ENCODE measurements at regions not wholly inside any gene's neighbourhood (a gene's known extent, or its start where the extent isn't known, plus 50 kb on each side); places are given as distances from the start of the nearest gene placed in this dataset.

DNA sequence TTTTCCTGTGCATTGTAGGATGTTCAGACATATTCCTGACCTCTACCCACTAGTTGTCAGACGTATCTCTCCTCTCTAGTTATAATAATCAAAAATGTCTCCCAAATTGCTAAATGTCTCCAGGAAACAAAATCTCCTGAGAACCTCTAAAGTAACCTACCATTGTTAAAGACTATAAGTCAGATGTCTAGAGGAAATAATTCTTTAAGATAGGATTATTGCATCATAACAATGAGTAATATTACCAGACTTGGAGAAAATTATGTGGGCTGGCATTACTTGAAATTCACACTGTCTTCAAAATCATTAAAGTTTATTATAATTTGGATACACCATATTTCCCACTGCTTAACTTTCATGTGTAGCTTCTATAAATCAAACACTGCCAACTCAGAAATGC is 643.0 kb upstream of the ADGRL2 start:
- no peak for DNase-seq
- WGBS, 2 experiments (ENCODE audit: insufficient coverage in 1 of 2, insufficient read length in 1 of 2), result 92% methylated on average over 1 of the region's 1 CpG; no CpG with 5 or more reads in 1 of the 2 experiments
- Mint-ChIP-seq H3K4me1 (peaks cover 19% of the 10 kb centered on the region), H3K36me3 (ENCODE audit: low read depth) (no peaks in the 10 kb centered on the region), H3K4me3 (no peak overlapping the region), H3K9me3 (no peaks in the 10 kb centered on the region), H3K27me3 (ENCODE audit: insufficient read depth) (peaks cover 3% of the 10 kb centered on the region), H3K27ac (no peak overlapping the region)
- H3K9ac ChIP-seq (ENCODE audit: extremely low read depth, low read length, poor library complexity, severe bottlenecking), result no peak overlapping the region
- no peak overlapping the region for H3K27ac ChIP-seq (ENCODE audit: low read depth, low read length)
- H3K4me3 ChIP-seq (ENCODE audit: low read length), result no peak overlapping the region
- no peaks in the 10 kb centered on the region for H3K27me3 ChIP-seq (ENCODE audit: control insufficient read depth, insufficient read depth, low read length, poor library complexity, severe bottlenecking)
- H3K4me1 ChIP-seq (ENCODE audit: control insufficient read depth, insufficient read depth, low read length), result peaks cover 4% of the 10 kb centered on the region
- no peaks in the 10 kb centered on the region for H3K9me3 ChIP-seq (ENCODE audit: control insufficient read depth, low read length)
- TF ChIP-seq, protein P1, sequence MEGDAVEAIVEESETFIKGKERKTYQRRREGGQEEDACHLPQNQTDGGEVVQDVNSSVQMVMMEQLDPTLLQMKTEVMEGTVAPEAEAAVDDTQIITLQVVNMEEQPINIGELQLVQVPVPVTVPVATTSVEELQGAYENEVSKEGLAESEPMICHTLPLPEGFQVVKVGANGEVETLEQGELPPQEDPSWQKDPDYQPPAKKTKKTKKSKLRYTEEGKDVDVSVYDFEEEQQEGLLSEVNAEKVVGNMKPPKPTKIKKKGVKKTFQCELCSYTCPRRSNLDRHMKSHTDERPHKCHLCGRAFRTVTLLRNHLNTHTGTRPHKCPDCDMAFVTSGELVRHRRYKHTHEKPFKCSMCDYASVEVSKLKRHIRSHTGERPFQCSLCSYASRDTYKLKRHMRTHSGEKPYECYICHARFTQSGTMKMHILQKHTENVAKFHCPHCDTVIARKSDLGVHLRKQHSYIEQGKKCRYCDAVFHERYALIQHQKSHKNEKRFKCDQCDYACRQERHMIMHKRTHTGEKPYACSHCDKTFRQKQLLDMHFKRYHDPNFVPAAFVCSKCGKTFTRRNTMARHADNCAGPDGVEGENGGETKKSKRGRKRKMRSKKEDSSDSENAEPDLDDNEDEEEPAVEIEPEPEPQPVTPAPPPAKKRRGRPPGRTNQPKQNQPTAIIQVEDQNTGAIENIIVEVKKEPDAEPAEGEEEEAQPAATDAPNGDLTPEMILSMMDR (conservative IDR thresholded peaks at IDR 0.05), result no peak
- no peaks in the 10 kb centered on the region for H3K36me3 ChIP-seq (ENCODE audit: control insufficient read depth, insufficient read depth, low read length)

DNA sequence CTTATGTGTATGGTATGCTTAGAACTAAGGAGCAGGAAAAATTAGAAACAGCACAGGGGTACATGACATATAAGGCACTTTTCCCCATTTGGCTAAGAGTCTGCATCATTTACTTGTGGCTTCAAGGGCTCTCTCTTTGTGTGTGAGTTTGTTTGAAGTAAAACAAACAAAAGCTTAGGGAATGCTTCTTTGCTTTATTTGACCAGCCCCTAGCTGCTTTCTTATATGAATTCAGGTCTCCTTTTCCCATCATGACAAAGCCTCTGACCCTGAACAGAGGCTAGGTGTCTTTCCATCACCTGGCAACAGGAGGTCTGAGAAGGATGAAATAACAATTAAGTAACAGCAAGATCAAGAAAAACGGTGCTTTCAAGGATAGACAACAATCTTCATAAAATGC is 643.8 kb upstream of the ADGRL2 start:
- TF ChIP-seq, protein P1 (conservative IDR thresholded peaks at IDR 0.05), result no peak
- no peaks in the 10 kb centered on the region for H3K36me3 ChIP-seq (ENCODE audit: control insufficient read depth, insufficient read depth, low read length)

DNA sequence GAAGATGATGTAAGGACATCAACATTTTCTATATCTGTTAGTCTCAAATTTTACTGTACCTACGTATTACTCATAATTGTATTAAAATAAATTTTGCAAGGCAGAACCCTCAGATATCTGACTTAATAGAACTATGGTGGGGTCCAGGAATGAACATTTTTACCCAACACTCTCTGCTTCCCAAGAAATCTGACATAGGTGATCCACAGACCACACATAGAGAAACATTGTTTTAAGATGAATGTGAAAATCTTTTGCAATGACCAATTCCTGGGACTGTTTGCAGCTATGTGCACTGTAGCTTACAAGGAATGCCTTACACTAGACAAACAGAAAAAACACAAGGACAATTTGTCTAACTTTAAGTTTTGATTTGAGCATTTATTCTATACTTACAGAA is 645.6 kb upstream of the ADGRL2 start:
- Histone ChIP-seq H3K27ac (ENCODE audit: low read depth, low read length) (no peak overlapping the region), H3K9ac (ENCODE audit: extremely low read depth, low read length, poor library complexity, severe bottlenecking) (no peak overlapping the region), H3K36me3 (ENCODE audit: control insufficient read depth, insufficient read depth, low read length) (no peaks in the 10 kb centered on the region), H3K4me3 (ENCODE audit: low read length) (no peak overlapping the region), H3K27me3 (ENCODE audit: control insufficient read depth, insufficient read depth, low read length, poor library complexity, severe bottlenecking) (no peaks in the 10 kb centered on the region), H3K9me3 (ENCODE audit: control insufficient read depth, low read length) (no peaks in the 10 kb centered on the region), H3K4me1 (ENCODE audit: control insufficient read depth, insufficient read depth, low read length) (peaks cover 4% of the 10 kb centered on the region)
- DNase-seq, result no peak
- TF ChIP-seq, protein P1 (conservative IDR thresholded peaks at IDR 0.05), result no peak
- Mint-ChIP-seq H3K36me3 (ENCODE audit: low read depth) (no peaks in the 10 kb centered on the region), H3K4me3 (no peak overlapping the region), H3K27me3 (ENCODE audit: insufficient read depth) (no peaks in the 10 kb centered on the region), H3K4me1 (peaks cover 19% of the 10 kb centered on the region), H3K27ac (no peak overlapping the region), H3K9me3 (no peaks in the 10 kb centered on the region)
- WGBS, 2 experiments (ENCODE audit: insufficient coverage in 1 of 2, insufficient read length in 1 of 2), result 100% methylated on average over 1 of the region's 1 CpG; no CpG with 5 or more reads in 1 of the 2 experiments

More for the DNA sequence above, 643.8 kb upstream of the ADGRL2 start:
- H3K9ac ChIP-seq (ENCODE audit: extremely low read depth, low read length, poor library complexity, severe bottlenecking), result no peak overlapping the region
- WGBS, 2 experiments (ENCODE audit: insufficient coverage in 1 of 2, insufficient read length in 1 of 2), result 78% methylated on average over 1 of the region's 1 CpG; no CpG with 5 or more reads in 1 of the 2 experiments
- no peaks in the 10 kb centered on the region for H3K27me3 ChIP-seq (ENCODE audit: control insufficient read depth, insufficient read depth, low read length, poor library complexity, severe bottlenecking)
- H3K9me3 ChIP-seq (ENCODE audit: control insufficient read depth, low read length), result no peaks in the 10 kb centered on the region
- H3K4me1 ChIP-seq (ENCODE audit: control insufficient read depth, insufficient read depth, low read length), result peaks cover 4% of the 10 kb centered on the region
- Mint-ChIP-seq H3K27ac (no peak overlapping the region), H3K9me3 (no peaks in the 10 kb centered on the region), H3K4me3 (no peak overlapping the region), H3K36me3 (ENCODE audit: low read depth) (no peaks in the 10 kb centered on the region), H3K27me3 (ENCODE audit: insufficient read depth) (peaks cover 3% of the 10 kb centered on the region), H3K4me1 (peaks cover 19% of the 10 kb centered on the region)
- no peak overlapping the region for H3K27ac ChIP-seq (ENCODE audit: low read depth, low read length)
- H3K4me3 ChIP-seq (ENCODE audit: low read length), result no peak overlapping the region
- no peak for DNase-seq

All from endodermal cell (in vitro differentiated cells).